Effector CD4-positive, alpha-beta T cell (primary cell): ENCODE measurements at regions not wholly inside any gene's neighbourhood (a gene's known extent, or its start where the extent isn't known, plus 50 kb on each side); places are given as distances from the start of the nearest gene placed in this dataset.
"Not testable (repeated sequence)": the region's sequence is repeated elsewhere in the genome, so short reads cannot be mapped to it uniquely, and the experiment has no call there.

Source experiments
- DNase-seq: peaks from one replicate; pipeline ENCODE4 v3.0.0-alpha.2; 2020

- no peak for DNase-seq
Observed at GRCh38 chr3:110016235-110016815, 679.0 kb upstream of the DPPA4 start.

- no peak for DNase-seq
Observed at GRCh38 chr3:110017304-110017703, 680.0 kb upstream of the DPPA4 start.

GRCh38 chr3:110021659-110022058 lies 684.3 kb upstream of the DPPA4 start:
- no peak for DNase-seq

DNA sequence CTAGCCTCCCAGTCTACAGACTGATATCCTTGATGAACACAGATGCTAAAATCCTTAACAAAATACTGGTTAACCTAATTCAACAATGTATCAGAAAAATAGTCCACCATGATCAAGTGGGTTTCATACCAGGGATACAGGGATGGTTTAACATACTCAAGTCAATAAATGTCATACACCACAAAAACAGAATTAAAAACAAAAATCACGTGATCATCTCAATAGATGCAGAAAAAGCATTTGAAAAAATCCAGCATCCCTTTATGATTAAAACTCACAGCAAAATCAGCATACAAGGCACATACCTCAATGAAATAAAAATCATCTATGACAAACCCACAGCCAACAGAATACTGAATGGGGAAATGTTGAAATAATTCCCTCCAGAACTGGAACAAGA lies 685.7 kb upstream of the DPPA4 start:
- not testable (repeated sequence) for DNase-seq

DNA sequence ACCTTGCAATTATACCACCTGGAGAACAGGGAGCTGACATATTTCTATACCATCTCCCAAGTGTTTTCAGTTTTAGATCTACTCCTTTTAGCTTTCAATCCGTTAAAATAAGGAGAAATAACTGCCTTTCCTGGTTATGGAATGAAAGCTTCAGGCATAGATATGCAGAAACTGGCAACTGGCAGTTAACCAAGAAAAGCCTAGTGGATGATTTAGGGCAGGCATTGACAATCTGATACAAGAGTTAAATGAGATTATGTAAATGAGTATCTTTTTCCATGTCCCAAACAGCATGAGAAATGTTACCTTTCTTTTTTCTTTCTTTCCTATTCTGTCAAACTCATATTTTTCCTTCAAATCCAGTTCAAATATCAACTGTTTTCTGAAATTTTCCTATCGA lies 689.1 kb upstream of the DPPA4 start:
- no peak for DNase-seq

GRCh38 chr3:110027446-110028080 lies 690.2 kb upstream of the DPPA4 start:
- DNase-seq: no peak

GRCh38 chr3:110031975-110032374 lies 694.6 kb upstream of the DPPA4 start:
- no peak for DNase-seq

- no peak for DNase-seq
Observed at GRCh38 chr3:110059431-110059830, 722.1 kb upstream of the DPPA4 start.

- DNase-seq: no peak
Observed at GRCh38 chr3:110062716-110063115, 725.4 kb upstream of the DPPA4 start.

DNA sequence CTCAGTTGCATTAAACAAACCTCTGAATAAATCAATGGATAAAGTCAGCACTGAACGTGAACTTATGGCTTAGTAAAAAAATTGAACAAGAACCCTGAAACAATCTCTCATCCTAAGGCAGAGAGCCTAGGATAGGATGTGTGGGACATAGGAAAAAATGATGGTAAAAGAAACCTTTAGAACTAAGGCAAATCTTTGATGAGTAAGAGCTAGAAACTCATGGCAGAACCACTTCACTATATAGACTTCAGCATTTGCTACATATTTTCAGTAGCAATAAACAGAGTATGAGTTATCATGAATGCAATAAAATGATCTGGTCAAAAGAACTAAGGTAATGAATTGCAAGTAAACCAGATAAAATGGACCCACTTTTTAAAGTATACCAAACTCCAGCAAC lies 725.8 kb upstream of the DPPA4 start:
- no peak for DNase-seq

DNA sequence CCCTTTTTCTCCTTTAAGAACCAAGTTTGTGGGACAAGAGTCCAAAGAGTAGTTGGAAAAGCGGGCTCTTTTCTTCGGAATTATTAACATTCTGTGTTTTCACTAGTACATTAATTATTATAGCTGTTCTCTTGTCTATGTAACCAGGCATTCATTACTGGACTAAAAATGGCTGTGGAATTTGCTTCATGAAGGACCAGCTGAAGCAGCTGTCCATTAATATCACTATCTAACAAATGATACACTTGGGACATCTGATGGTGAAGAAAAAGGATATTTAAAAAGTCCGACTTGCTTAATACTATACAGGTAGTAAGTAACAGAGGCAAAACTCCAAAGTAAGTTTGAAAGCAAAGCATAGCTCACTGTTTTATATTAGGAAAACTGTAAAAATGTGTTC lies 728.9 kb upstream of the DPPA4 start:
- DNase-seq: no peak

GRCh38 chr3:110067527-110067926 lies 730.2 kb upstream of the DPPA4 start:
- DNase-seq: no peak

DNA sequence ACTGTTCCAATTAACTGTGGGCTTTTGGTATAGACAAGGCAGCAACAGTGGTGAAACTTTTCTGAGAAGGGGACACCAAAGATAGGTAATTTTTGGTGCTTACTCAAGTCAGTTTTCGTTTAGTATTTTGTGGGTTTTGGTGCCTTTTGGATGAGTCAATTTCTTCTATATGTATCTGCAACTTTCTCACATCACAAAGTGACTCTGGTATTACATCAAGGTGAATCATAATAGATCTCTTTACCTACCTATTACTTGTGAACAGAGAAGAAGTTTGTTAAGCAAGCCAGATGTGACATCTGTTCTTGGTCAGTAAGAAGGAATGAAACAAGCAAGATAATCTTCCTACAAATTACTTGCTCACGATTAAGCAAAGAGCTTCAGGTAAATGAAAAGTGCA lies 732.4 kb upstream of the DPPA4 start:
- DNase-seq: no peak

GRCh38 chr3:110070161-110070916 lies 733.0 kb upstream of the DPPA4 start:
- DNase-seq: no peak

- no peak for DNase-seq
Observed at GRCh38 chr3:110074095-110074494, 736.7 kb upstream of the DPPA4 start.

- no peak for DNase-seq
Observed at GRCh38 chr3:110077093-110077492, 739.7 kb upstream of the DPPA4 start.

DNA sequence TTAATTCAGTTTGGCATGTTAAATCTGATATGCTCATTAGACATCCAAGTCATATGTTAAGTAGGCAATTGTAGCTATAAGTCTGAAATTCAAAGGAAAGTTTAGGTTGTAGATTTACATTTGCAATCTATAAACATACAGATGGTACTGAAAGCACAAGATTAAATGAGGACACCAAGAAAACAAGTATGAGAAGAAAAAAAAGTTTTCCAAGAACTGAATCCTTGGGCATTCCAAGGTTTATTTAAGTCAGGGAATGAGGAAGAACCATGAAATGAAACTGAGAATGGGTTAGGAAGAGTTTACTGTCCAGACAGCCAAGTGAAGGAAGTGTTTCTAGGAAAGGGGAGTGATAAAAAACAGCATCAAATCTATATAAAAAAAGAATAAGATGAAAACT lies 756.1 kb upstream of the DPPA4 start:
- DNase-seq: no peak

DNA sequence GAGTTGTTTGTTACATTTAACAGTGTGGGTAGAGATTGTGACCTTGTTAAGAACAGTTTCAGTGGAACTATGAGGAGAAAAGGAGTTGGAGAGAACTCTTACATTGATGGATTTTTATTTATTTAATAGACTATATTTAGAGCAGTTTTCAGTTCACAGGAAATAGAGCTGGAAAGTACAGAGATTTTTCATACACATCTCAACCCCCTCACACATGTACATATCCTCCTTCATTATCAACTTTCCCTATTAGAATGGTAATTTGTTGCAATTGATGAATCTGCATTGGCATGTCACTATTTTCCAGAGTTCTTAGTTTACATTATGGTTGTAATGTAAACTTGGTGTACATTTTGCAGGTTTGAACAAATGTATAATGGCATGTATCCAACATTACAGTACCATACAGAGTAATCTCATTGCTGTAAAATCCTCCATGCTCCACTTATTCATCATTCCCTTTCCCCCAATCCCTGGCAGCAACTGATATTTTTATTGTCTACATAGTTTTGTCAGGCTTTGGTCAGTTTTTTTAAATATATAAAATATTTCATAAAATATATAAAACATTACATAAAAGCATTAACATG lies 756.6 kb upstream of the DPPA4 start:
- no peak for DNase-seq

GRCh38 chr3:110099711-110100110 lies 762.4 kb upstream of the DPPA4 start:
- no peak for DNase-seq

GRCh38 chr3:110101361-110101760 lies 764.0 kb upstream of the DPPA4 start:
- DNase-seq: no peak

- DNase-seq: no peak
Observed at GRCh38 chr3:110106805-110107204, 769.5 kb upstream of the DPPA4 start.

DNA sequence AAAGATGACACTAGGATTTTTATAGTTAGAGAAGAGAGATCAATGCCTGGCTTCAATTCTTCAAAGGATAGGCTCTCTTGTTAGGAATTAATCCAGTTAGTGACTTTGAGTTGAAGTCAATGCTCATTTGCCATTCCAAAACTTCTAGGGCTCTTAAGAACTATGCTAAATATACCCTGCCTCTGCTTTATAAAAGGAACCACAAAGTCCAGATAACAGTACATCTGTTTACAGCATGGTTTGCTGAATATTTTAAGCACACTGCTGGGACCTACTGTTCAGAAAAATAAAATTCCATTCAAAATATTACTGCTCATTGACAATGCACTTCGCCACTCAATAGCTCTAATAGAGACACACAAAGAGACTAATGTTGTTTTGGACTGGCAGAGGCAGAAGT lies 786.6 kb upstream of the DPPA4 start:
- no peak for DNase-seq

DNA sequence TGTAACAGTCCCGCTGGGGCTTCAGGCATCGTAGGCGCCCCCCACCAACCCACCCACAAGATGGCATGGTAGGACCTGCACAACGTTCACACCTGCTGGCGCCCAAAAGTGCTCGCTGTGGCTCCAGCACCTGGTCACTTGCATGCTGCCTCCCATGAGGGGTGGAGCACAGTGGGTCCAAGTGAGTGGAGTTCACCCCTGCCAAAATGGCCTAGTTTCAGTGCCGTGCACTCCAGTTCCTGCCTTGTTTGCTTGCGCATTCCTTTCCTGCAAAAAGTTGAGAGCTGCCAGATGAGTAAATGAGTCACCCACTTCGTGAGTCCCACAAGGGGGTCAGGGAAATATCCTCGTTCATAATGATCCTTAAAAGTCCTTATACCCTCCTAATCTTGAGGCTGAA lies 788.7 kb upstream of the DPPA4 start:
- DNase-seq: no peak

- DNase-seq: no peak
Observed at GRCh38 chr3:110133971-110134370, 796.6 kb upstream of the DPPA4 start.
